ENCODE measurements at regions not wholly inside any gene's neighbourhood (a gene's known extent, or its start where the extent isn't known, plus 50 kb on each side); places are given as distances from the start of the nearest gene placed in this dataset.
A peak's percentile ranks its signal among the peaks of the same experiment; 100 is the strongest.

DNA sequence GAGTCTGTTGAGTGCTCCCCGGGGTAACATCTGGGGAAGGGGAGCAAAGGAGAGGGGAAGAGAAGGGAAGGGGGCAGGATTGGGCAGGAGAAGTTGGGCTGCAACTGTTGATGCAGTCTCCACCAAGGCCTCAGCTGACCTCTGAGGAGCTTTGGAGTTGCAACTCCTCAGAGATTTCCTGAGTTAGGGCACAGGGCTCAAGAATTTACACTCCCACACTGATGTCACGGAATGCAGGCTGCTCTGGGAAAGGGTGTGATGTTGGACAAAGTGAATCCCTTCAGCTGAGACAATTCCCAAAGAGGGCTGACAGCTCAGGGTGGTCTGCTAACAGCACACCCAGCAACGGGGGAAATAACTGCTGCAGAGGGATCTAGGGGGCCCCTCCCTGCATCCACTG, 295.6 kb downstream of the PCNX1 start:
- no peak for DNase-seq (ENCODE audit: low spot score)

DNA sequence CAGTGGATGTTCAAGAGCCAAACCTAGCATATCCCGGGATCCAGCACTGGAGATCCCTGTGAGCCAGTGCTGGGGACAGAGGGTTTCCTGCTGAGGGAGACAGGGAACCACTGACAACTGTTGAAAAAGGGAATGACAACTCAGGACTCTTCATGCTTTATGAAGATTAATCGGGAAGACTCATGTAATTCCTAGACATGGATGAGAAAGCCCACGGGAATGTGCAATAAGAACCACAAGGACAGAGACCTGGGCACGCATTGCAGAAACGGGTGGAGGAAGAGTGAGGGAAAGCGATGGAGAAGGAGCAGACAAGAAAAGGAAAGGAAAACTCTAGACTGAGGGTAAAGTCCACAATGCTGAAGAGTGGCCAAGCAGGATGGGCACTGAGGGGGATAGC, 296.0 kb downstream of the PCNX1 start:
- no peak for DNase-seq (ENCODE audit: low spot score)

DNA sequence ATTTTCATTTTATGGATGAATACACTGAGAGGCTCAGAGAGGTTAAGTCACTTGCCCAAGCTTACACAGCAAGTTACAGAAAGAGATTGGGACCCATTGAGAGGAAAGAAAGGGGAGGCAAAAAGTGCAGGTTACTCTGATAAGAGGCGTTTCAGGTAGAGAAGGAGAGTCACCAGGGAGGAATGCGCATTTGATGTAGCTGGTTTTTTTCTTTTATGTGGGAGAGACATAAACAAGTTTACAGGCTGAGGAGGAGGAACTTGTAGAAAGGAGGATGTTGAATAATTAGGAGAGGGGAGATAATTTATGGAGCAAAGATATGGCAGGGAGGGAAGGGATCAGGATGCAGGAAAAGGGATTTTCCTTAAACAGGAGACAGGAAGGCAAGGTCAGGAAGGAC, 297.0 kb downstream of the PCNX1 start:
- no peak for DNase-seq (ENCODE audit: low spot score)

DNA sequence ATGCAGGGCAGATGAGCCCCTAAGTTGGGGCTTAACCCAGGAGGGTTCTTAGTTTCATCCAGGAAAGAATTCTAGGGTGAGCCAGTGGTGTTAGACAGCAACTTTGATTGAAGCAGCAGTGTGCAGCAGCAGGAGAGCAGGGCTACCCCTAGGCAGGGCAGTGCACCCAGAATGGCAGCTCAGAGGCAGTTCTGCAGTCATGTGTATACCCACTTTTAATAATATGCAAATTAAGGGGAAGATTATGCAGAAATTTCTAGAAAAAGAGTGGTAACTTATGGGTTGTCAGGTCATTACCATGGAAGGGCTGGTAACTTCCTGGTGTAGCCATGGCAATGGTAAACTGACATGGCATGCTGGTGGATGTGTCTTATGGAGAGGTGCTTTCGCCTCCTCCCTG, 297.5 kb downstream of the PCNX1 start:
- DNase-seq (ENCODE audit: low spot score) = no peak

DNA sequence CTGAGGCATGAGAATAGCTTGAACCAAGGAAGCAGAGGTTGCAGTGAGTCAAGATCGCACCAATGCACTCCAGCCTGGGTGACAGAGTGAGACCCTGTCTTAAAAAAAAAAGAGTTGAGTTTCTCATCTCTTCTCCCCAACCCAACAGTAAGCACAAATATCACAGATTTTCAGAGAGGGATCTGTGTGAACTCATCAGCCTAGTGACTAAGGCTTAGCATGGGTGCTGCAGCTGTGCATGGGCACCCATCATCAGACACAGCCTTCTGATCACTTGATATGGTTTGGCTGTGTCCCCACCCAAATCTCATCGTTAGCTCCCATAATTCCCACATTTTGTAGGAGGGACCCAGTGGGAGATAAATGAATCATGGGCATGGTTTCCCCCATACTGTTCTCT, 298.9 kb downstream of the PCNX1 start:
- DNase-seq (ENCODE audit: low spot score) = peak; percentile 44

DNA sequence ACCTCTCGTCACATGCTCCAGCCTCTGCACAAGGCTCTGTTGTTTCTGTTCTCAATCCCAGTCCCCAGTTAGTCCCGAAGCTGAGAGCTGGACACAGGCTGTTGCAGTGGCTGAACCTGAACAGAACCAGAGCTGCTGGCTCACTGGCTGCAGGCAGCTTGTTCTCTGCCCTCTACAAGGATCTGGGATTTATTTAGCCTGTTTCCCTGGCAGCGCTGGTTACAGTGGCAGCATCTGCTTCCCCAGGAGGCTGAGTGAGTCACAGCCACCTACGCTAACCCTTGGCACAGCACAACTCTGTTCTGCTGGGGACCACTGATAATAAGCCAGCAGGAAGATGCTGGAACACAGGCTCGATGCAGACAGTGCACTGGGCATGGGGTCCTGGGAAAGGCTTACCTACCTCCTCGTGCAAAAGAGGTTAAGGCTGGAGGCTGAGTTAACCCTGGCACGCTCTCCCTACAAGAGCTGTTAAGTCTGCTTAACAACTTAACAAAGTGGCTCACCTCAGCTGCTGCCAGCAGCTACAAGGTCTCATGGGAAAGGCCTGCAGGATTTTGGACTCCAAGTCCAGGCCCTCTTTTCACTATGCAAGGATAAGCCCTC, 299.6 kb downstream of the PCNX1 start:
- peak; percentile 85 for DNase-seq (ENCODE audit: low spot score)

DNA sequence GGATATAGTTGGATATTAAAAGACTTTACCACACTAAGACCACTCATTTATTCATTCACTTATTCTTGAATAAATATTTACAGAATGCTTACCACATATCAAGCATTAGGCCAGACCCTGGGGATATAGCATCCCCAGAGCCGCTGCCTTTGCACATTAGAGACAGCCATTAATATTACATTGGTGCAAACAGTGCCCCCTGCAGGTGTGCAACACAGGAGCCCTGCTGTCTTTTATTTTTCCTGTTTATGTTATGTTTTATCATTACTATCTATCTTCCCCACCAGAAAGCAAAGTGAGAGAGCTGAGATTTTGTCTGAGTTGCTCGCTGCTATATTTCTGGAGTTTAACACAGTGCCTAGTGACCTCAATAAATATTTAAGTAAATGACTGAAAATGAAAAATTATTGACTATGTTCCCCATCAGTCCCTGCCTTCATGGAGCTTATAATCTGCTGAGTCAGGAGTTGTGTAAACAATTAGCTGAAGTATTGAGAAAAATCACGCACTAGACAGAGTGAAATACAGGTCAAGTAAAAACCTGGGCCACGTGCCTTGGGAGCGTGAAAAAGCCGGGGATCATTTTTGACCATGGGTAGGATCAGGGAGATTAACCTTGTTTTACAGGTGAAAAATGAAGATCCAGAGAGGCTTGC, 301.6 kb downstream of the PCNX1 start:
- no peak for DNase-seq (ENCODE audit: low spot score)

DNA sequence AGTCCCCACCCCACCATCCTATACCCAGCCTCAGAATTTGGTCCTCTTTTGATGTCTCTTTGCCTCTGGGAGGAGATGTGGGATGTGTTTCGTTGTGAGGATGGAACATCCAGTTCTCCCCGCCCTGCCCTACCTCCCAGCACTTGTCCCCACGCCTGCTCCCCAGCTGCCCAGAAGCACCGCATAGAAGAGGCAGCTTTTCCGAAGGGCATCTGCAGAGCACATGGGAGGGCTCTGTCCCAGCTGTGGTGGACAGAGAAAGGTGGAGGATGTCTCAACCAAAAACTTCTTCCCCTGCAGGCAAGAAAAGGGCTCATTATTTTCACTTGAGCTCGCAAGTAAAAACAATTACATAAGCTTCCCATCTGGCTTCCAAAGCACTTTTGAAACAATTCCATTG, 302.6 kb downstream of the PCNX1 start:
- DNase-seq (ENCODE audit: low spot score) = no peak

DNA sequence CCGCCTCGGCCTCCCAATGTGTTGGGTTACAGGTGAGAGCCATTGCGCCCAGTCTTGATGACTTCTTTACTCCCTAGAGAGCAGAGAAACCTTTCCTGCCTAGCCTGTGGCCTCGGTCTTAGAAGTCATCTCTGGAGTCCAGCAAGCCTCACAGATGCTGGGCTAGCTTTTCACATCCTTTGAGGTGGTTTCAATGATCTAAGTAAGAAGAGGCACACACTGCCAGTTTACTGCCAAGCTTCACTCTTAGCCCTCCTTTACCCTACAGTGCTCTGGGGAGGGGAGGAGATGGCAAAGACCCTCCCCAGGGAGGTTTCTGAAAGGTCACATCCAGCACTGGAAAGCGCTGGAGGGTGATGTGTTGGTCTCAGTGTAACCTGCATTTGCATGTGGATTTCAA, 304.8 kb downstream of the PCNX1 start:
- no peak for DNase-seq (ENCODE audit: low spot score)

DNA sequence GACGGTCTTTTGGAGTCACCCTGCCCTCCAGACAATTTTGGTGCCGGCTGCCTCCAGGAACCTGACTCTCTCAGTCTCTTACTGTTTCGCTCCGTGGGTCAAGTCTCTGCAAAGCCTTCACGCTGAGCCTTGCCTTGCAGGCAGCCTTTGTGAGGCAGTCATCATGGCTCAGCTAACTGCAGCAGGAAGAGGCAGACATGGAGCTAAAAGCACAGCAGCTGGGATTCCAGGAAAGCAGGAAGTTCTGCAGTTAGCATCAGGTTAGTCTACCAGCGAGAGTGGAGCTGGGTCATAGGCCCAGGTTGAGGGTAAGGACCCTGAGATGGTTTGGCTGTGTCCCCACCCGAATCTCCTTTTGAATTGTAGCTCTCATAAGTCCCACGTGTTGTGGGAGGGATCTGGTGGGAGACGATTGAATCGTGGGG, 305.4 kb downstream of the PCNX1 start:
- DNase-seq (ENCODE audit: low spot score) = no peak

DNA sequence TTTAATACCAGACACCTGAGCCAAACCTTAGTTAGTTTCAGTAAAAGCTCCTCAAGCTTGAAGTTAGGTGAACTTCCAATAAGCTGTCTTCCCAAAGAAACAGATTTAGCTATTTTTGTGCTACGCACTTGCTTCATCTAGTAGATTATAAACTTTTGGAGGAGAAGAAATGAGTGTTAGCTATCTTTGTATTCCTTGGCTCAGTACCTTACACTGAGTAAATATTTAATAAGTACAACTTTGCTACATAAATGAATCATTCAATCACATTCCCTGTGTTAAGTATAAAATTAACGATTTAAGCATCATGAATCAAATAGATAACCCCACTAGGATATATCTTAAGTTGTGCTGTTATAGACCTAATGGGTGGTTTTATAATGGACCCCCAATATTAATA, 307.0 kb downstream of the PCNX1 start:
- DNase-seq (ENCODE audit: low spot score) = no peak

DNA sequence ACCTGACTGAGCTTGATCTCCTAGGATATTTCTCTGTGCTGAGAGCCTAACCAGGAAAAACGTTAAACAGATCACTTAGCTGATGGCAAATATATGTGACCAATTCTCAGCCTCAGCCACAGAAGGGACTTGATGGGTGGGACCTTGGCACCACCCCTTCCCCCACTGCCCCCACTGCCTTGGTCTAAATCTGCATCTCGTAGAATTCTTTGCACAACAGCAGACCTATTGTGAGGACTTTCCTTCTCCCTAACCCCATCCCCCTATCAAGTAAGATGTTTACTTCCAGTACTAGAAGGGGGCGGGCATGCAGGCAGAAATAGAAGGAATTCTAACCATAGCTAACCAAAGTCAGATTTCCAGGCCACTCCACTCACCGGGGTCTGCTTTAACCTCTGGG, 313.2 kb downstream of the PCNX1 start:
- DNase-seq (ENCODE audit: low spot score) = no peak

DNA sequence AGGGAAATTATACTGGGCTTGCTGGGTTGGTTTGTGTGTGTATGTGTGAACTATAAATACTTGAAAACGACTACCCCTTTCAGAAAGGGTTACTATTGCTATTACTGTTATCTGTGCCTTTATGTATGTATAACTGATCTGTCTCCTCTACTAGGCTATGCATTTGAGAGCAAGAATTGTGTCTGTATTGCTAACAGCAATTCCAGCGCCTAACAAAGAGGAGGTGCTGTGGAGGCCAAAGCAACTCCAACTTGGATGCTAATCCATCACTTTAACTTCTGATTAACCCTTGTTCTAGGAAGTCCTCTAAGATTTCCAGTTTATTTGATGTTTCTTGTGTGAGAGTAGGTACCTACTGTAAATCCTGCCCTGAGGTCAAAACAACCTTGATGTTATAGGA, 313.9 kb downstream of the PCNX1 start:
- no peak for DNase-seq (ENCODE audit: low spot score)

DNA sequence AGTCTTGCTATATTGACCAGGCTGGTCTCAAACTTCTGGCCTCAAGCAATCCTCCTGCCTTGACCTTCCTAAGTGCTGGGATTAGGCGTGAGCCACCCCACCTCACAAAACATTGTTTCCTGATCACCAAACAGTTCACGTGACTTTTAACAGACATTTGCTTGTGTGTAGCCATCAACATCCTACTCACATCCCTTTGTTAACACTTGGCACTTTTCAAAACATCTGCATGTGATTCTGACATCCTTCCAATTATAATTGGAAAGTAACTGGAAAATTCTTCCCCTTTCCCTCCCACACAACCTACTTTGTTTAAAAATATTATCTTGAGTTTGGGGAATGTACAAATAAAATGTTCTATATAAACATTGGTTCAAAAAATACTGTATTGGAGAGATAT, 317.9 kb downstream of the PCNX1 start:
- DNase-seq (ENCODE audit: low spot score) = no peak

DNA sequence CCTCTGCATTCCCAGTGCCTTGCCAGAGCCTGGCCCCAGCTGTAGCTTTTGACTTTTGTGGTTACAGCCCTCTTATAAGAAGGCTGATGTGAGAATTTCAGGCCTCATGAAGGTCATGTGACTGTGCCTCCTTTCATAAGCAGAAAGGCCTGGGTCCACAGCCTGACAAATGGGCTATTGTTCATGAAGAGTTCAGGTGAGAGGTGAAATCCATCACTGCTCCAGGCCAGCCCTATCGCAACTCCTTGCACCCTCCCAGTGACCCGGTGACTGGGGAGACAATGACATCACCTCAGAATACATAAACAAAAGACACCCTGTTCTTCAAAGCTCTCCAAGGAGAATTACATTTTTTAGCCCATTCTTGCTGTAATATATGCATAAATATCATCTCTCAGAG, 321.5 kb downstream of the PCNX1 start:
- no peak for DNase-seq (ENCODE audit: low spot score)

DNA sequence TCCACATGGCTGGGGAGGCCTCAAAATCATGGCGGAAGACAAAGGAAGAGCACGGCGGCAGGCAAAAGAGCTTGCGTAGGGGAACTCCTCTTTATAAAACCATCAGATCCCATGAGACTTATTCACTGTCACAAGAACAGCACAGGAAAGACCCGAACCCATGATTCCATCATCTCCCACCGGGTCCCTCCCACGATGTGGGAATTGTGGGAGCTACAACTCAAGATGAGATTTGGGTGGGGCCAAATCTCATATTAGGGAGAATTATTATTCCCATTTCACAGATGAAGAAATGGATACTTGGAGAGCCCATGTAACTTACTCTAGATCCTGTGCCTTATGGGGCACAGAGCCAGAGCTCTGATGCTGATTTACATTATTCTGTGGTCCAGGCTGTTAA, 322.6 kb downstream of the PCNX1 start:
- DNase-seq (ENCODE audit: low spot score) = no peak

DNA sequence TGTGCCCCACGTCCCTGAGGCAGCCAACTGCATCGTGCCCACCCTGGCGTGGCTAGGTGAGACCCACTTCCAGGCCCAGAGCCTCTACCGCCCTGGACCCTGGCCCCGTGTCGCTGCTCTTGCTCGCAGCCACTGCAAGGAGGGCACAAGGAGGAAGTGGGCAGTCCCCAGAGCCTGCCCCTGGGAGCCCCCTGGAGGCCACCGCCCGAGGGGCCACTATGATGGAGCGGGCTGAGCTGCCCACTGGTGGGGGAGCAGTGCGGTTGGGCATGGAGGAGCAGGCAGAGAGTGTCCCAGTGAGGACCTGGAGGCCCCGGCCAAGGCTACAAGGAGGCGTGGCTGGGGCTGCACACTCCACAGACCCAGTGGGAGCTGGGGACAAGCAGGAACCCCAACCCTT, 323.6 kb downstream of the PCNX1 start:
- no peak for DNase-seq (ENCODE audit: low spot score)

DNA sequence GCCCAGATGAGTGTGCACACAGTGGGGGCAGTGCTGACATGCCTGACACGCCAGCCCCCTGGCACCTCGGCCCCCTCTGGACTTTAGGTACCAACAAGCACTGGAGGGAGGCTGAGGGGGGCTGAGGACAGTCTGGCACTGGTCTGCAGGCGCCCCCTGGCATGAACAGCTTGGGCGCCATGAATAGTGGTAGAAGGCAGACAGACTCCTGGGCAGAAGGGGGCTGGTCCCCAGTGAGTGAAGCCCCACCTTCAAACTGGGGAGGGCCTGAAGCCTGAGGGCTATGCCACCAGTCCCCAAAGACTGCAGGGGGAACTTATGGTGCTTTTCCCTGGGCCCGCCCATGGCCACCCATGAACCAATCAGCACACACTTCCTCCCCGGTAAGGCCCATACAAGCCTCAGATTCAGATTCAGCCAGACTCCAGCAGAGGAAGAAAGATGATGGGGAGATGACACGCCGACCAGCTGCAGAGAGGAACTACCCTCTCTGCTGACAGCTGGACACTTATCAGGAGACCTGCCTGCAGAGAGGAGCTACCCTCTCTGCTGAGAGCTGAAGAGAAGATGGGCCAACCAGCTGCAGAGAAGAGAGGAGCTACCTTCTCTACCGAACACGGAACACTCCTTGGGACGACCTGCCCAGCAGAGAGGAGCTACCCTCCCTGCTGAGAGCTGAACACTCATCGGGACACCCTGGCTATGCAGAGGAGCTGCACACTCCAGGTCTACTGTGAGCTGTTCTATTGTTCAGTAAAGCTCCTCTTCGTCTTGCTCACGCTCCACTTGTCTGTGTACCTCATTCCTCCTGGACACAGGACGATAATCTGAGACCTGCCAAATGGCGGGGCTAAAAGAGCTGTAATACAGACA, 324.5 kb downstream of the PCNX1 start:
- DNase-seq (ENCODE audit: low spot score) = peak; percentile 22

DNA sequence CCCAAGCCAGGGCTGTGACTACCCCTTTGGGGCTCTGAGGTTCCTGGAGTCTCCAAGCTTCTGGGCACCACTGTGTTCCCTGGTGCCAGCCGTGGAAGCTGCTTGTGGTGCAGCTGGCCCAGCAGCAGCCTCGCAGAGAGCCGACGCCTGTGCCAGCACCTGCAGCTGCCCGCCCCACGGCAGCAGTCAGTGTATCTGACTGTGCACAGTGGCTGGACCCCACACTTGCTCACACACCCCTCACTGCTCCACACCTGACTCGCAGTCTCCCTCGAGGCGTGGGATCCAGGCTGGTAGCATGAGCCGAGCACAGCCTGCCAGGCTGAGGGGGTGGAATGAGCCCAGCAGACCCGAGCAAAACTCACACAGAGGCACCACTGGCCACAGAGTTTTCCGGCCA, 325.2 kb downstream of the PCNX1 start:
- DNase-seq (ENCODE audit: low spot score) = no peak

DNA sequence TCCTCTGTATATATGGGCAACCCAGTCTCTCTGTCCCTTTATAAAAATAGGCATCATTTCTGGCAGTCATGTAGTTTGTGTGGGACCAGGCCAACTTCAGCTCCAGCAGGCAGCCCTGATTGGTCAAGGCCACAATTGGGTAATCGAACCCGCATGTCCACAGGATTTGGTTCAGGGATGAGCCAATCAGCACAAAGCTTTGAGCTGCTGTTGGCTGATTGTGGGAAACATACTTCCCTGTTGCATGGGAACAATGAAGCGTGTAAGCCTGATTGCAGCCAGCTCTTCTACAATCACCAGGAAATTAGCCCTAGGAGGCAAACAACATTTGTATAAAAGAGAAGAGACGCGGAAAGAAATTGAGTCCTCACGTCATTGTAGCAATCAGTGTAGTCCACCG, 328.6 kb downstream of the PCNX1 start:
- DNase-seq (ENCODE audit: low spot score) = no peak

DNA sequence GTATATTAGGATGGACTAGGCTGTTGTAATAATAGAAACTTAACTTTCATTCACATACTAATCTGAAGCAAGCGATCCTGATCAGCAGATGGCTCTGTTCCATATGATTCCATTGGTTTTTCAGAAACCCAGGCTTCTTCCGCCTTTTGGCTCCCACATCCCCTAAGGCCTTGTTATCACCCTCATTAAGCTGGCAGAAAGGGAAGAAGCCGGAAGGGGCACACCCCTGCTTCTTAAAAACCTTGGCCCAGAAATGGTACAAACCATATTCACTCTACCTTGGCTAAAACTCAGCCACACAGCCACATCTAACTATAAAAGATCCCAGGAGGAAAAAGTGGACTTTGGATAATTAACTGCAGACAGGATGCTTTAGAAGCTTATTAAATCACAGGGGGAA, 329.2 kb downstream of the PCNX1 start:
- DNase-seq (ENCODE audit: low spot score) = no peak

DNA sequence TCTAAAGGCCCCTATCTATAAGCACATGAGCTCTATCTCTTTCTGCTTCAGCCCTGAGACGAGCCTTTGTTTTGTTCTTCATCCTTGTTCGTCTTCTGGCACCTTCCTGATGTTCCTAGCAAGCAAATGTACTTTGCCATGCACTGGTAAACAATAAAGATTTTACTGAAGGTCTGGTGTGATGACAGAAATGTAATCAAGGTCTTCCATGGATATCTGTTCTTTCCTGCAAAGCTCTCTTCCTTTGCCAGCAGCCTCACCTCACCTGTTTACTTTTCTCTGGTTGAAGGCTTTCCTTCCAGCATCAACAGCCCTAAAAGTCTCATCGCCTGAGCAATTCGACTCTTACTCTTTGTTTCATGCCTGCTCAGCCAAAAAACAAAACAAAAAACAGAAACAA, 330.3 kb downstream of the PCNX1 start:
- no peak for DNase-seq (ENCODE audit: low spot score)

DNA sequence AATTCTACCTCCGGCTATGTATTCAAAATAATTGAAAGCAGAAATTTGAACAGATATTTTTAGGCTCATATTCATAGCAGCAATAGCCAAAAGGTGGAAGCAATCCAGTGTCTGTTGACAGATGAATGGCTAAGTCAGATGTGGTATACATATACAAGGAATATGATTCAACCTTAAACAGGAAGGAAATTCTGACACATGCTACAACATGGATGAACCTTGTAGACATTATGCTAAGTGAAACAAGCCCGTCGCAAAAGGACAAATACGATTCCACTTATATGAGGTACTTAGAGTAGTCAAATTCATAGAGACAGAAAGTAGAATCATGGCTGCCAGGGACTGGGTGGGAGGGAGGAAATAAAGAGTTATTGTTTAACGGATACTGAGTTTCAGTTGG, 331.6 kb downstream of the PCNX1 start:
- no peak for DNase-seq (ENCODE audit: low spot score)

Measured in RKO (cell line).